ENCODE measurements at regions not wholly inside any gene's neighbourhood (a gene's known extent, or its start where the extent isn't known, plus 50 kb on each side); places are given as distances from the start of the nearest gene placed in this dataset.

DNA sequence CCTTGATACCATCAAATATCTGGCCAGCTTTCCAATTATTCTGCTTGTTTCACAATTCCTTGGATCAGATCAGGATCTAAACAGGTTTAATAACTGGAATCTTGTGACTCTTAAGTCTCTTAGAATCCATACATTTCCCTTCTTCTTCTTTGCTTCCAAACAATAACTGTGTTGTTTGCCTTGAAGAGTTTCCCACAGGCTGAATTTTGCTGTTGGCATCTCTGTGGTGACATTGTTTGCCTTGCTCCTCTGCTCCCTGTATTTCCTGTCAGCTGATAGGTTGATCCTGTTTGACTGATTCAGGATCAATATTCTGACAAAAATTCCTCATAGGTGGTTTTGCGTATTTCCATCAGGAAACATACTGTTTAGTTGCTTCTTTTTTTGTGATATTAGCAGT, 248.4 kb upstream of the LMCD1 start:
- Histone ChIP-seq H3K79me2 (no peaks in the 10 kb centered on the region), H3K27me3 (ENCODE audit: control insufficient read depth, insufficient read depth, low read length) (no peaks in the 10 kb centered on the region), H3K4me3 (ENCODE audit: low read depth, low read length) (no peak overlapping the region), H3K27ac (no peak overlapping the region), H3K4me2 (ENCODE audit: low read length) (no peak overlapping the region), H3K9me3 (ENCODE audit: control insufficient read depth, low read length) (no peaks in the 10 kb centered on the region), H2AFZ (no peak overlapping the region), H3K9ac (no peak overlapping the region), H3K4me1 (no peaks in the 10 kb centered on the region), H3K36me3 (ENCODE audit: control insufficient read depth, insufficient read depth, low read length) (no peaks in the 10 kb centered on the region)
- TF ChIP-seq, protein P1, sequence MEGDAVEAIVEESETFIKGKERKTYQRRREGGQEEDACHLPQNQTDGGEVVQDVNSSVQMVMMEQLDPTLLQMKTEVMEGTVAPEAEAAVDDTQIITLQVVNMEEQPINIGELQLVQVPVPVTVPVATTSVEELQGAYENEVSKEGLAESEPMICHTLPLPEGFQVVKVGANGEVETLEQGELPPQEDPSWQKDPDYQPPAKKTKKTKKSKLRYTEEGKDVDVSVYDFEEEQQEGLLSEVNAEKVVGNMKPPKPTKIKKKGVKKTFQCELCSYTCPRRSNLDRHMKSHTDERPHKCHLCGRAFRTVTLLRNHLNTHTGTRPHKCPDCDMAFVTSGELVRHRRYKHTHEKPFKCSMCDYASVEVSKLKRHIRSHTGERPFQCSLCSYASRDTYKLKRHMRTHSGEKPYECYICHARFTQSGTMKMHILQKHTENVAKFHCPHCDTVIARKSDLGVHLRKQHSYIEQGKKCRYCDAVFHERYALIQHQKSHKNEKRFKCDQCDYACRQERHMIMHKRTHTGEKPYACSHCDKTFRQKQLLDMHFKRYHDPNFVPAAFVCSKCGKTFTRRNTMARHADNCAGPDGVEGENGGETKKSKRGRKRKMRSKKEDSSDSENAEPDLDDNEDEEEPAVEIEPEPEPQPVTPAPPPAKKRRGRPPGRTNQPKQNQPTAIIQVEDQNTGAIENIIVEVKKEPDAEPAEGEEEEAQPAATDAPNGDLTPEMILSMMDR (IDR thresholded peaks at IDR 0.05), result no peak

DNA sequence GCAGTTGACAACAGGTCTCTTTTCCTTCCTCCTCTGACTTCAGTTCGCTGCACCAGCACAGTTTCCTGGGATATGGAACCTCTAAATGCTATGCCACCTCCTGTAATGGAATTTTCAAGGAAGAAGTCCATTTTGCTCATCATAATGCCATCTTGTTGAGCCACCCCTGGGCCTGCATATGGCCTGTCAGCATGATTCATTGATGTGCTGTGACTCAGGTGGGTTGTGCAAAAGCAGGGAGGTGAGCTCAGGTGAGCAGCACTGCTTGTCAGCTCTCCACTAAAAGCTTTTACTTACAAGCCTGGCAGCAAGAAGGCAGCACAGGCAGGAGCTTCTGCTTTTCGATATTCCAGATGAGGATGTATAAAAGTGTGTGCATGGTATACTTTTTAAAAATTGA, 247.1 kb upstream of the LMCD1 start:
- Histone ChIP-seq H3K9ac (no peak overlapping the region), H3K79me2 (no peaks in the 10 kb centered on the region), H3K27ac (no peak overlapping the region), H3K36me3 (ENCODE audit: control insufficient read depth, insufficient read depth, low read length) (no peaks in the 10 kb centered on the region), H3K9me3 (ENCODE audit: control insufficient read depth, low read length) (no peaks in the 10 kb centered on the region), H3K4me1 (no peaks in the 10 kb centered on the region), H3K4me2 (ENCODE audit: low read length) (no peak overlapping the region), H3K4me3 (ENCODE audit: low read depth, low read length) (no peak overlapping the region), H2AFZ (no peak overlapping the region), H3K27me3 (ENCODE audit: control insufficient read depth, insufficient read depth, low read length) (no peaks in the 10 kb centered on the region)
- TF ChIP-seq, protein P1 (IDR thresholded peaks at IDR 0.05), result no peak

DNA sequence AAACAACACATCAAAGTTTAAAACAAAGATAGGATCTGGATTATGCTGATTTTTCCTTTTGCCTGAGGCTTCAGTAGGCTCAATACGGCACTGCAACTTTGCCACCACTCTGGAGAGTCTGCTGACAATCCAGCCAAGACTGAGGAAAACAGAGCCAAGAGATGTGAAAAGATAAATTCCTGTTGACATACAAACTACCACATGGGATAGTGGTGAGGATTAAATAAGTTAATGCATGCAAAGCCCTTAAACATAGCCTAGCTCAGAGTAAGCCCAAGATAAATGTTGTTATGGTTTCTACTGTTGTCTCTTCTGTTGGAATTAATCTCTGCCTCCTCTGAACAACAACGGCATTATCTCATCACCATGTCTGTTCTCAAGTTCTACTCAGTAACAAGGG, 245.9 kb upstream of the LMCD1 start:
- TF ChIP-seq, protein P1 (IDR thresholded peaks at IDR 0.05), result no peak
- Histone ChIP-seq H3K9me3 (ENCODE audit: control insufficient read depth, low read length) (no peaks in the 10 kb centered on the region), H2AFZ (no peak overlapping the region), H3K27me3 (ENCODE audit: control insufficient read depth, insufficient read depth, low read length) (no peaks in the 10 kb centered on the region), H3K4me3 (ENCODE audit: low read depth, low read length) (no peak overlapping the region), H3K79me2 (no peaks in the 10 kb centered on the region), H3K9ac (no peak overlapping the region), H3K4me1 (no peaks in the 10 kb centered on the region), H3K36me3 (ENCODE audit: control insufficient read depth, insufficient read depth, low read length) (no peaks in the 10 kb centered on the region), H3K4me2 (ENCODE audit: low read length) (no peak overlapping the region), H3K27ac (no peak overlapping the region)

DNA sequence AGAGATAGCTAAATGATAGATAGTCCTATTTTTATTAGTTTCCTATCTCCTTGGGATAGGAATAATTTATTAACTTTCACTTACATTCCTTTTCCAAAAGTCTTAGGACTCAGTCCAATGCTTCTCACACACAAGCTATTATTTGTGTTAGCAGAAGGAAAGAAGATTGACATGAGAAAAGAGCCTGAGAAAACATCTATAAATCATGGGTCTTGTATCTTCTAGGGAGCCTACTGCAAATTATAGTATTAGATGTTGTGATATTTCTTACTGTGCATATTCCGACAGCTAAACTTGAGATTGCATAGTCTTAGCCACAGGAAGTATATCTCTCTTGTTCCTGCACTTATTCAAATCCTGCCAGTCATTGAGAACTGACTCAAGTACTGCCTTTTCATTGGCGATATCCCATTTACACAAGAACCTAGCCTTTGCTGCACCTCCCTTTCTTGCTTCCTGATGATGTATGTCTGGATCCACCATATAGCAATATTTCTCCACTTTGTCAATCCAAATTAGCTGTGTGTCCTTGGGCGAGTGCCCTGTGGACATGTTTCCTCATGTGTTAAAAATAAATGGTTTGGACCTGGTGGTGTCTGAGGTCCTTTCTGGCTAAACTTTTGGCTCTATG, 245.1 kb upstream of the LMCD1 start:
- Histone ChIP-seq H3K36me3 (ENCODE audit: control insufficient read depth, insufficient read depth, low read length) (no peaks in the 10 kb centered on the region), H3K9me3 (ENCODE audit: control insufficient read depth, low read length) (no peaks in the 10 kb centered on the region), H3K9ac (no peak overlapping the region), H3K27me3 (ENCODE audit: control insufficient read depth, insufficient read depth, low read length) (no peaks in the 10 kb centered on the region), H3K4me1 (no peaks in the 10 kb centered on the region), H3K4me2 (ENCODE audit: low read length) (no peak overlapping the region), H3K79me2 (no peaks in the 10 kb centered on the region), H2AFZ (no peak overlapping the region), H3K4me3 (ENCODE audit: low read depth, low read length) (no peak overlapping the region), H3K27ac (no peak overlapping the region)
- TF ChIP-seq, protein P1 (IDR thresholded peaks at IDR 0.05), result no peak

DNA sequence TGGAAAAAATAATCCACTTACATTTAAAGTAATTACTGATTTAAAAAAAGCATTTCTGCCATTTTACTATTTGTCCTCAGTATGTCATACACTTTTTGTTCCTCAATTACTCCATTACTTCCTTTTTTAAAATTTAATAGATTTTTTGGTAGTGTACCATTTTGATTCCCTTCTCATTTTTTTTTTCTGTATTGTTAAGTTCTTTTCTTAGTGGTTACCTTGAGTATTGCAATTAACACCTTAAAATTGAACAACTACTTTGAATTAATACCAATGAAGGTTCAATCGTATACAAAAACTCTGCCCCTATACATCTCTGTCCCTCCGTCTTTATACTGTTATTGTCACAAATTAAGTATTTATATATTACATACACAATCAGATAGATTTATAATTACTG, 240.6 kb upstream of the LMCD1 start:
- no peaks in the 10 kb centered on the region for H3K9me3 ChIP-seq (ENCODE audit: control insufficient read depth, low read length)
- no peak overlapping the region for H3K4me2 ChIP-seq (ENCODE audit: low read length)
- no peak overlapping the region for H3K4me3 ChIP-seq (ENCODE audit: low read depth, low read length)
- no peaks in the 10 kb centered on the region for H3K36me3 ChIP-seq (ENCODE audit: control insufficient read depth, insufficient read depth, low read length)
- H3K9ac ChIP-seq, result no peak overlapping the region
- TF ChIP-seq, protein P1 (IDR thresholded peaks at IDR 0.05), result no peak
- no peaks in the 10 kb centered on the region for H3K4me1 ChIP-seq
- H2AFZ ChIP-seq, result no peak overlapping the region
- no peak overlapping the region for H3K27ac ChIP-seq
- H3K79me2 ChIP-seq, result no peaks in the 10 kb centered on the region
- H3K27me3 ChIP-seq (ENCODE audit: control insufficient read depth, insufficient read depth, low read length), result no peaks in the 10 kb centered on the region
